ENCODE measurements at regions not wholly inside any gene's neighbourhood (a gene's known extent, or its start where the extent isn't known, plus 50 kb on each side); places are given as distances from the start of the nearest gene placed in this dataset.

DNA sequence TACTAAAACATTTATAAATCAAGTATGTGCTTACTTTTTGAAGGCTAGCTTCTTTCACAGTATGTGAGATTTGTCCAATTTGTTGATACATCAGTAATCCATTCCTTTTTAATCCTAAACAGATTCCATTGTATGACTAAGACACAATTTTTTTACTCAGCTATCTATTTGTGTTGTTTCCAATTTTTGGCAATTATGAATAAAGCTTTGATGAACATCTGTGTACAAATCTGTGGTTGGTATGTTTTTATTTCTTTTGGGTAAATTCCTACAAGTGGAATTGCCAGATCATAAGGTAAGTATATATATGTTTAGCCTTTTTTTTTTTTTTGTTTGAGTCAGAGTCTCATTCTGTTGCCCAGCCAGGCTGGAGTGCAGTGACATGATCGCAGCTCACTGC is 56.2 kb upstream of the VEPH1 start:
- no peaks in the 10 kb centered on the region for H3K27me3 ChIP-seq
- no peaks in the 10 kb centered on the region for H3K4me1 ChIP-seq
- H3K36me3 ChIP-seq = no peaks in the 10 kb centered on the region
- TF ChIP-seq, protein P1, sequence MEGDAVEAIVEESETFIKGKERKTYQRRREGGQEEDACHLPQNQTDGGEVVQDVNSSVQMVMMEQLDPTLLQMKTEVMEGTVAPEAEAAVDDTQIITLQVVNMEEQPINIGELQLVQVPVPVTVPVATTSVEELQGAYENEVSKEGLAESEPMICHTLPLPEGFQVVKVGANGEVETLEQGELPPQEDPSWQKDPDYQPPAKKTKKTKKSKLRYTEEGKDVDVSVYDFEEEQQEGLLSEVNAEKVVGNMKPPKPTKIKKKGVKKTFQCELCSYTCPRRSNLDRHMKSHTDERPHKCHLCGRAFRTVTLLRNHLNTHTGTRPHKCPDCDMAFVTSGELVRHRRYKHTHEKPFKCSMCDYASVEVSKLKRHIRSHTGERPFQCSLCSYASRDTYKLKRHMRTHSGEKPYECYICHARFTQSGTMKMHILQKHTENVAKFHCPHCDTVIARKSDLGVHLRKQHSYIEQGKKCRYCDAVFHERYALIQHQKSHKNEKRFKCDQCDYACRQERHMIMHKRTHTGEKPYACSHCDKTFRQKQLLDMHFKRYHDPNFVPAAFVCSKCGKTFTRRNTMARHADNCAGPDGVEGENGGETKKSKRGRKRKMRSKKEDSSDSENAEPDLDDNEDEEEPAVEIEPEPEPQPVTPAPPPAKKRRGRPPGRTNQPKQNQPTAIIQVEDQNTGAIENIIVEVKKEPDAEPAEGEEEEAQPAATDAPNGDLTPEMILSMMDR (IDR thresholded peaks at IDR 0.05) = no peak
- TF ChIP-seq POLR2A (IDR thresholded peaks at IDR 0.05) = no peak
- H3K9me3 ChIP-seq = no peaks in the 10 kb centered on the region
- no peak for DNase-seq
- H3K4me3 ChIP-seq = no peak overlapping the region
- H3K27ac ChIP-seq = no peak overlapping the region

Small RNA genes in the stretch of these regions (small RNA-seq; reads per million reads assigned to genes)
- gene RN7SKP46 = 0 reads per million in 2 donors

Measured in Peyer's patch (tissue), 4 donors.